OCI-LY1 (cell line): ENCODE measurements at regions not wholly inside any gene's neighbourhood (a gene's known extent, or its start where the extent isn't known, plus 50 kb on each side); places are given as distances from the start of the nearest gene placed in this dataset.
"Not testable (repeated sequence)": the region's sequence is repeated elsewhere in the genome, so short reads cannot be mapped to it uniquely, and the experiment has no call there.

Source experiments
- H2AFZ ChIP-seq: fragments of 200-600 bp; sonication (generic), shearing (Covaris generic); 2 replicates; pipeline ENCODE4 v1.6.0; 2014; ENCODE audit warnings: antibody characterized with exemption, mild to moderate bottlenecking, low read length
- H3F3A ChIP-seq: fragments of 200-600 bp; sonication (generic), shearing (Covaris generic); 2 replicates; pipeline ENCODE4 v1.6.0; 2014; ENCODE audit warnings: mild to moderate bottlenecking, antibody characterized with exemption, low read length, moderate library complexity; ENCODE audit not compliant: insufficient read depth
- H3K27ac ChIP-seq: fragments of 200-600 bp; sonication (generic); 2 replicates; pipeline ENCODE4 v1.5.1; 2014; ENCODE audit warnings: low read length, mixed run types, mild to moderate bottlenecking, low read depth; ENCODE audit not compliant: poor library complexity, severe bottlenecking
- H3K27me3 ChIP-seq: fragments of 200-600 bp; sonication (generic); 2 replicates; pipeline ENCODE4 v1.6.0; 2014; ENCODE audit warnings: antibody characterized with exemption, mild to moderate bottlenecking, low read length, moderate library complexity; ENCODE audit not compliant: insufficient read depth
- H3K36me3 ChIP-seq: fragments of 200-600 bp; sonication (generic); 2 replicates; pipeline ENCODE4 v1.6.1; 2014; ENCODE audit warnings: mild to moderate bottlenecking, antibody characterized with exemption, low read length, moderate library complexity, mixed read lengths; ENCODE audit not compliant: insufficient read depth
- H3K4me1 ChIP-seq: fragments of 200-600 bp; sonication (generic); 2 replicates; pipeline ENCODE4 v1.5.1; 2014; ENCODE audit warnings: mild to moderate bottlenecking, low read length, moderate library complexity; ENCODE audit not compliant: insufficient read depth, severe bottlenecking
- H3K4me2 ChIP-seq: fragments of 200-600 bp; sonication (generic), shearing (Covaris generic); 2 replicates; pipeline ENCODE4 v1.6.1; 2014; ENCODE audit warnings: low read length
- H3K4me3 ChIP-seq: fragments of 200-600 bp; sonication (generic); 2 replicates; pipeline ENCODE4 v1.5.1; 2014; ENCODE audit warnings: low read length, low read depth, mild to moderate bottlenecking, mixed read lengths; ENCODE audit not compliant: poor library complexity, severe bottlenecking
- H3K79me2 ChIP-seq: fragments of 200-600 bp; shearing (Covaris generic); 2 replicates; pipeline ENCODE4 v1.6.1; 2016; ENCODE audit warnings: mixed run types, low read length, mixed read lengths; ENCODE audit not compliant: insufficient read depth
- H3K9ac ChIP-seq: fragments of 200-600 bp; sonication (generic), shearing (Covaris generic); 2 replicates; pipeline ENCODE4 v1.6.1; 2014; ENCODE audit warnings: mild to moderate bottlenecking, low read length, mixed read lengths
- H3K9me2 ChIP-seq: fragments of 200-600 bp; sonication (generic), shearing (Covaris generic); 2 replicates; pipeline ENCODE4 v1.6.1; 2014; ENCODE audit warnings: low read depth, mild to moderate bottlenecking, low read length, mixed read lengths
- H3K9me3 ChIP-seq: fragments of 200-600 bp; shearing (Covaris generic); 2 replicates; pipeline ENCODE4 v1.6.1; 2014; ENCODE audit warnings: low read length, mixed read lengths
- H4K20me1 ChIP-seq: fragments of 200-600 bp; sonication (generic), shearing (Covaris generic); 2 replicates; pipeline ENCODE4 v1.6.0; 2016; ENCODE audit warnings: mild to moderate bottlenecking, low read length; ENCODE audit not compliant: insufficient read depth
- CTCF ChIP-seq: fragments of 200-600 bp; sonication (generic), shearing (Covaris generic); IDR thresholded peaks from 2 replicates; pipeline ENCODE4 v1.5.1; 2017; ENCODE audit warnings: mild to moderate bottlenecking, antibody characterized with exemption, low read length, moderate library complexity, mixed read lengths
- EZH2 ChIP-seq: fragments of 200-600 bp; sonication (generic), shearing (Covaris generic); IDR thresholded peaks from 2 replicates; pipeline ENCODE4 v1.8.0; 2017; ENCODE audit warnings: borderline replicate concordance, mixed run types, mild to moderate bottlenecking, antibody characterized with exemption, low read length, moderate library complexity, mixed read lengths

- no peak overlapping the region for H3K27ac ChIP-seq
- no peaks in the 10 kb centered on the region for H4K20me1 ChIP-seq
- peaks cover 4% of the 10 kb centered on the region for H3K4me1 ChIP-seq
- H3K9me3 ChIP-seq: 0 out of 2 replicates have a peak, but pooled peaks cover 2% of the 10 kb centered on the region
- no peaks in the 10 kb centered on the region; the same call in 1 of the 2 replicates for H3K36me3 ChIP-seq
- H3K9ac ChIP-seq: no peak overlapping the region
- H3K4me3 ChIP-seq: no peak overlapping the region
- H3K4me2 ChIP-seq: no peak overlapping the region
- no peaks in the 10 kb centered on the region for H3F3A ChIP-seq
- no peaks in the 10 kb centered on the region for H3K27me3 ChIP-seq
- H3K79me2 ChIP-seq: no peaks in the 10 kb centered on the region
- TF ChIP-seq CTCF (no peak), EZH2 (no peak)
- no peaks in the 10 kb centered on the region for H3K9me2 ChIP-seq
- no peak overlapping the region for H2AFZ ChIP-seq
These were observed 105.6 kb downstream of the TMEM121 start for GRCh38 chr14:105632010-105632409.

- not testable (repeated sequence) for H3K79me2 ChIP-seq, H3K4me2 ChIP-seq, H3K9ac ChIP-seq, H3K27me3 ChIP-seq, H4K20me1 ChIP-seq, H3K9me2 ChIP-seq, H3K9me3 ChIP-seq, H3K36me3 ChIP-seq, H2AFZ ChIP-seq, H3K27ac ChIP-seq, H3K4me3 ChIP-seq, H3K4me1 ChIP-seq, H3F3A ChIP-seq
These were observed 107.2 kb downstream of the TMEM121 start for GRCh38 chr14:105633596-105633995.

- H3K4me1 ChIP-seq: no peaks in the 10 kb centered on the region
- no peaks in the 10 kb centered on the region for H3F3A ChIP-seq
- no peak overlapping the region for H3K27ac ChIP-seq
- no peaks in the 10 kb centered on the region for H3K79me2 ChIP-seq
- H3K4me2 ChIP-seq: no peak overlapping the region
- H3K9me3 ChIP-seq: 0 out of 2 replicates have a peak, but pooled peaks cover 2% of the 10 kb centered on the region
- no peak overlapping the region for H3K9ac ChIP-seq
- no peak overlapping the region for H3K4me3 ChIP-seq
- TF ChIP-seq CTCF (no peak), EZH2 (no peak)
- no peaks in the 10 kb centered on the region; the same call in 1 of the 2 replicates for H3K36me3 ChIP-seq
- no peak overlapping the region for H2AFZ ChIP-seq
- H3K27me3 ChIP-seq: no peaks in the 10 kb centered on the region
- no peaks in the 10 kb centered on the region for H3K9me2 ChIP-seq
- no peaks in the 10 kb centered on the region for H4K20me1 ChIP-seq
These were observed 109.2 kb downstream of the TMEM121 start for GRCh38 chr14:105635560-105635959.

- H3K79me2 ChIP-seq, H3K9me2 ChIP-seq, H3K9me3 ChIP-seq, H3K4me2 ChIP-seq, H3K27ac ChIP-seq, H3K27me3 ChIP-seq, H4K20me1 ChIP-seq, H3K4me1 ChIP-seq, H3K9ac ChIP-seq, H3K4me3 ChIP-seq, H3K36me3 ChIP-seq, H2AFZ ChIP-seq, H3F3A ChIP-seq: not testable (repeated sequence)
These were observed 109.6 kb downstream of the TMEM121 start for GRCh38 chr14:105636021-105636420.
